Activated T-helper 1 cell treated with anti-CD3 and anti-CD28 coated beads, Interleukin-2, amount 50 U/mL, for 16 hours (primary cell): ENCODE measurements at regions not wholly inside any gene's neighbourhood (a gene's known extent, or its start where the extent isn't known, plus 50 kb on each side); places are given as distances from the start of the nearest gene placed in this dataset.

ENCODE experiments used
- DNase-seq, 2 donors: peaks; one replicate each; pipeline ENCODE4 v3.0.0-alpha.2; 2020; ENCODE audit warnings: low read depth in 1 of 2, low spot score in 1 of 2

GRCh38 chr14:89630101-89630829 lies 213.2 kb upstream of the FOXN3 start:
- no peak for DNase-seq

GRCh38 chr14:89629383-89629782 lies 212.3 kb upstream of the FOXN3 start:
- no peak for DNase-seq

DNA sequence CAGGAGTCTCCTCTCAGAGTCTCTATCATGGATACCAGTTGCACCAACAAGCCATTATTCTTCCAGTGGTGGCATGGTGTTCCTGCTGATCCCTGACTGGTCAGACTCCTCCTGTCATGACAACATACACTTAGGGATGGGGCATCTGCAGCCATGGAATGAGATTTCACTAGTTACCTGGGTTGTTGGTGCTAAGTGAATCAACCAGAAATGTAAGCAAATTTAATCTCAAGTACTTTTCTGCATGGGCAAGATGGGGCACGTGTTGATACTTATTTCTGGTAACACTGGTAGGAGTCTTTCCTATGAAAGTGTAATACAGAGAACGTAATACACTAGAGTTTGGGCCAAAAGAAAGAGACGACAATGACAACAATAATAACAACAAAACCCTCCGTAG lies 211.5 kb upstream of the FOXN3 start:
- DNase-seq, result no peak

DNA sequence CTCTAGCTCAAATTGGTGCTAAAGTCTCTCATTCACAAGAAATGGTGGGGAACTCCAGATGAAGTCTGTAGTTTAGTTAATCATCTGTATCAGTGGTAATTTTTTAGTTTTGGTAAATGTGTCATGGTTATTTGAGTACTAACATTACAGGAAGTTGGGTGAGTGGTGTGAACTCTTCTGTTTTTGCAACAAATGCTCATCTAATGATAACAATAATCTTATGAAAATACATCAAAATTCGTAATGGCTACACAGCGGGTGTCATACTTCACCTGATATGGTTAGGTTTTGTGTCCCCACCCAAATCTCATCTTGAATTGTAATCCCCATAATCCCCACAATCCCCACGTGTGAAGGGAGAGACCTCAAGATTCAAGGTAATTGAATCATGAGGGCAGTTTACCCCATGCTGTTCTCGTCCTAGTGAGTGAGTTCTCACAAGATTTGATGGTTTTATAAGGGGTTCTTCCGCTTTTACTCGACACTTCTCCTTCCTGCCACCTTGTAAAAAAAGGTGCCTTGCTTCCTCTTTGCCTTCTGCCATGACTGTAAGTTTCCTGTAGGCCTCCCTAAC lies 209.3 kb upstream of the FOXN3 start:
- no peak for DNase-seq

DNA sequence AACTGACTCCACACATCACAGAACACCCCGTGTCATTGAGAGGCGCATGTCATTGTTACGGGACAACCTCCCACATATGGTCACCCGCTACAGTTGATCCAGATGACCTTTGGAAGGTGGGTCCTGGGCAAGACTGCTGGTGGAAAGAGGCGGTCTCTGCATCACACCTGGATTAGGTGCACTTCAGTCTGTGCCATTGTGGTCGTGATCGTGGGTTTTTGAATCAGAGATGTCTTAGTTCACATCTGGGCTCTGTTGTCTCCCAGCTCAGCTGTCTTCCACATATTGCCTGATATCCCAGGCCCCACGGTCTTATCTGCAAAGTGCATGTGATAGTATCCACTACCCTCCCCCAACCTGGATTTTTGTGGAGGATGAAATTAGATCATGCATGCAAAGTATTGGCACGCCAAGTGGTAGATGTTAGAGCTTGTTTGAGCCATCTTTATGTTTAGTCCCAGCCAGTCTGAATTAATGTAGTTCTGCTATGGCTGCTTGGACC lies 208.7 kb upstream of the FOXN3 start:
- no peak for DNase-seq

DNA sequence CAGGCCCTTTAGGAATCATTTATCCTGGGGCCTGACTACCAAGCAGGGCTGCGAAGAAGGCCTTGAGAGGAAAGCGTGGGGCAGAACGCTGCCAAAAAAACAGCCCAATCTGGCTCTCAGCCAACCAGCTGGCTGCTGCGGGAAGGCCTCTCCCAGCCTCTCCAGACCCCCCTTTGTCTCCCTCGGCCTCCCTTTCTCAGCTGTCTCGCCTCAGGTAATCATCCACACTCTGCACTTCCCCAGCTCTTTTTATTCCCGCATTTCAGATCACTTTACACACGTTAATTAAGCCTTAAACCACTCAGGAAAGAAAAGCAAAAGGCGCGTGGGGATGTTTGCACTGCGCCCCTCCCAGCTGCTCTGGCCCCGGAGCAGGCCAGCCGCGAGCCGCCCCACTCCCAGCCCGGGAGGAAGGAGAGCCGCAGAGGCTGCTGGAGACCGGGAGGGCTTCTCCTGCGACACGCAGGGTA lies 208.2 kb upstream of the FOXN3 start:
- no peak for DNase-seq

DNA sequence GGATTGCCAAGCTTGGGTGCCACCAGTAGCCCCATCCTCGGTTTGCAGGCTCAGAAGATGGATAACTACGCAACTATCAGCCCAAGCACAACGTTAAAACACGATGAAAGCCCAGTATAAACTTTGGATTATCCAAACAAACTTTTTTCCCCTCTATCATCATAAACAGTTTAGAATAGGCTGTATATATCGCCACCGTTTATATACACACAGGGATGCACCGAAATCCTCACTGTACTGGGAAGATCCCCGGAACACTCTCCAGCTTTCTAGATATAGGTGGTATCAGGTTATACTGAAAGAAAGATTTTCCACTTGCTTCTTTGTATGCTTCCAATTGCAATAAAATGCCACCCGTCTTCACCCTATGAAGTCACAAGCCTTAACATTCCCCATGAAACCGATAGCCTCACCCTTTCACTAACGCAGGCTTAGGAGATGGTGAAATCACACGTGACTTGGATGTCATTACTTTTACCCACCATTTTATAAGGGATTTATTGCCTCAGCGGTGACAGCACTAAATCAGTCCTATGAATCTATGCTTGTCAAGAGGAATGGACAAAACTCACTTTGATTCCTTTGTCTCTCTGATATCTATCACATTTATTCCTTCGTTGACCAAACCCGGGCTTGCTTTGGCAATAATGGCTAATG lies 207.6 kb upstream of the FOXN3 start:
- no peak for DNase-seq

DNA sequence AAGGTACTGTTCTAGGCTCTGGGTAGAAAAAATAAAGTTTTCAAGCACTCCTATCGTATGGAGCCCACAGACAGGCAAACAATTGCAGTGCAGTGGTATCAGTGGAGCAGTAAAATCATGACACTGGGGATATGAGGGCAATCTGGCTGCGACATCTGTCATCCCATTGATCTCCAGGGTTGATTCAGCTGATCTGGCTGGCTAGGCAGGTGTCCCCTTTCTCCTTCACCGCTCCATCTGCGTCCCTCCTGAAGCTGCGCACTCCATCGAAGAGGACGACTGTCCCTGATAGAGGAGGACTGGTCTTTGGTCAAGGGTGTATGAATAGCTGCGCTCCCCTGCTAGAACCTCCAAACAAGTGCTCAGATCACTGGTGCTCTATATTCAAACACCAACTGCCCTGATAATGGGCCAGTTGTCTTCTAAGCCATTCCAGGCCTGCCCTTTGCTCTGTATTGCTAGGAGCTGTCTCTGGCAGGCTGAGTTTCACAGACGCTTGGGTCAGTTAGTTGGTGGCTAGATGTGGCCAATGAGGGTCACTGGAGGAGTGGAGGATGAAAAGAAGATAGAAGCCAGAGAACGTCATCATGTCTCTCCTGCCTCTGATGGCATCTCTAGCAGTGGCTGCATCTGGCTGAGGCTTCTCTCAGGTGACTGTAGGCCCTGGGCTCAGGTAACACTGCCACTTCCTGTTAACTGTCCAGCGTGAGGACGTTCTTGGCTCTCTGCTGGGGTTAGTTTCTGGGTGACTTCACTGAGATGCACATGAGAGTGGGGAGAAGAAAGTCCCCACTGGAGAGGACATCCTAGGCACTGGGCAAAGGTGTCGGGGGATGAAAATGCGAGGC lies 205.0 kb upstream of the FOXN3 start:
- DNase-seq, result no peak

GRCh38 chr14:89621009-89621421 lies 204.0 kb upstream of the FOXN3 start:
- DNase-seq, result peak in 1 of 2 donors; percentile 31

- DNase-seq, result no peak
Measured at GRCh38 chr14:89620436-89620835, 203.4 kb upstream of the FOXN3 start.

- DNase-seq, result no peak
Measured at GRCh38 chr14:89619596-89619995, 202.6 kb upstream of the FOXN3 start.

- DNase-seq, result peak; percentile 31 to 50
Measured at GRCh38 chr14:89618811-89619551, 201.9 kb upstream of the FOXN3 start.

DNA sequence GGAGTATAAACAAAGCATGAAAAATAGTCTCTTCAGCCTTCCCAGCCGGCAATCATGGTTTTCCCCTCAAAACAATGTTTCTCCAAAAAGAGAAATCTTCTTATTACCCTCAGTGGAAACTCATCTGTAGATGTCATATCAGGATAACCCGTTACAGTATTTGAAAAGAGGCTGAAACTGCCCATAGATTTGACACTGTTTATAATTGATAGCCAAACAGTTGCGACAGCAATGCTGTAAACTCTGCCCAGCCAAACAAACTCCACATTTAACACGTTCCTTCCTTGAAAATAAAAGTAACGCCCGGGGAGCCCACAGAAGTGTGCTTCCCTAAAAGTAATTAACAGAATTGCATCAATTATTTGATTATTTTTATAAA lies 201.3 kb upstream of the FOXN3 start:
- no peak for DNase-seq

GRCh38 chr14:89617481-89618329 lies 200.7 kb upstream of the FOXN3 start:
- no peak for DNase-seq

DNA sequence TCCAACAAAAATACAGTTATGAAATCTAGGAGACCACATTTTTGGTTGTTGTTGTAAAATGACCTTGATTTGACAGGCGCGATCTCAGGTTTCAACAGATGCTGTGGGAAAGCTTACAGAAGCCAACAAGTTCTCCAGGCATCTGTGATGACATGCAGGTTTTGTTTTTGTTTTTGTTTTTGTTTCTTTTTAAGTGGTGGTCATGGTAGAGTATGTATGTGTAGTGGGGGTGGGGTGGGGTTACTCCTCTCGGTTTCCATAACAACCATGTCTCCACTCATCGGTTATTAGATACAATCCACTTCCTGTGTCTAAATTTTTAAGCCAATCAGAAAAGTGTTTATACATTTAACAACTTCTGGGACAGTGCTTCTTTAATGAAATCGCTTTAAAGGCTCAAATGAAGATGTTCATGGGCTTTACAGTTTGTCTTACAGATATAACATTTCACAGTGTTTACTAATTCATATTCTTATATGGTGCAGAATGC lies 199.9 kb upstream of the FOXN3 start:
- no peak for DNase-seq

GRCh38 chr14:89616425-89616824 lies 199.4 kb upstream of the FOXN3 start:
- no peak for DNase-seq

GRCh38 chr14:89615421-89615820 lies 198.4 kb upstream of the FOXN3 start:
- DNase-seq, result no peak

DNA sequence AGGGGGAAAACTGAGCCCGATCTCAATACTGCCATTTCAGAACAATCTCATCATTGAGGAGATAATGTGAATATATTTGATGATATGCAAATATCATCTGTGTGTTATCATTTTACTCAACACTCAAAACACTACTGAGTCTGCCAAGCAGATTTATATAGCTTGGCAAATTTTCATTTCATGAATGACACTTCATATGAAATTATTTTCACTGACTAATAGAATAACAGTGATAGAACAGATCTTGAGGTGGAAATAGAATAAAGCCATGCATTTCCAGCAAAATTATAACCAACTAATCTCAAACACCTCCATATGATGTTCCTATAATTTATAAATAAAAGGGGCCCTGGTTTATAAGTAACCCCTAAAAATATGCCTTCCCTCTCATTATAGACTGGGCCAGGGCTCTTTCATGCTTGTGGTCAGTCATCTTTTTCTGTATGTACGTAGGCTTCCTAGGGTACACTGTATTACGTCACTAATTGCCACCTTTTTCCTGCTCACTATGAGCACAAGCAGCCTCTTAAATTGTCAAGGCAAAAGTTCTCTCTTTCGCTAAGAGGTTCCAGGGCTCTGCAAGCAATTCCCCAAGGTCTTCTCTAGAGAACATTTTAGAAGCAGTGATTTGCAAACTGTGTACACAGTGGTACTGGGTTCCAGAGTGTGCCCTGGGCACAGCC lies 197.1 kb upstream of the FOXN3 start:
- no peak for DNase-seq
